GM13976 (cell line): ENCODE measurements at regions not wholly inside any gene's neighbourhood (a gene's known extent, or its start where the extent isn't known, plus 50 kb on each side); places are given as distances from the start of the nearest gene placed in this dataset.

Experiments used
- DNase-seq: peaks from one replicate; pipeline ENCODE4 v3.0.0; 2012; ENCODE audit warnings: low spot score
- in situ Hi-C: fragments of 300-500 bp; cut with MboI; formaldehyde crosslinking; loops from one replicate; pipeline ENCODE4 v1.12.0; 2022; ENCODE audit warnings: low sequenced_read_pairs, mixed read lengths, inconsistent platforms; ENCODE audit not compliant: unreplicated experiment
- TF ChIP-seq, protein P1 (sequence below): IDR thresholded peaks from 2 replicates; pipeline ENCODE4 v1.5.1; 2012; ENCODE audit warnings: borderline replicate concordance, mild to moderate bottlenecking; ENCODE audit not compliant: insufficient read depth; ENCODE audit errors: extremely low read depth, missing control alignments, control extremely low read depth

DNA sequence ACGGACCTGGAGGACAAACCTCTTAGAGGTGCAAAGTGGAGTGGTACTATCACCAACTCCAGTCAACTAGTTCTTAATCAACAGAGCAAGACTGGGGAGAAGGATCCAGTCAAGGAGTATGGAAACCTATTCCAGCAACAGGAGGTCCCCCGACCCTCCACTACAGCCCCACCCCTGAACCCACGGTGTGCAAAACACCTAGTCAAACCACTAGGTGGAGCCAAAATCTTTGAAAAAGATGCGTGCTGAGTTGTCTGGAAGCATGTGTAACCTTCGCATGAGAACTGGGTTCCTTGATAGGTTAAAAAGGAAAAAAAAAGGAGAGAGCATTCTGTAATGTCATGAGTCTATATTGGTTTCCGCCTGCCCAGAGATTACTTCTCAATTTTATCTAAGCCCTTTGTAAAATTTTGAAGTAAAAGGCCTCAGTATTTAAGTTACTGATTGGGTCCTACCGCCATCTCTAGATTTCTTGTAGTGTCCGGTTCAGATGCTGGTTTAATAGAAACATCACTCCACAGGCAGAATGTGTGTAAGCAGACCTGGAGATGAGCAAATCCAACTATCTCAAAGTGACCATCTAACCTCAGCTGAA is 81.9 kb upstream of the HAO2 start:
- TF ChIP-seq, protein P1, sequence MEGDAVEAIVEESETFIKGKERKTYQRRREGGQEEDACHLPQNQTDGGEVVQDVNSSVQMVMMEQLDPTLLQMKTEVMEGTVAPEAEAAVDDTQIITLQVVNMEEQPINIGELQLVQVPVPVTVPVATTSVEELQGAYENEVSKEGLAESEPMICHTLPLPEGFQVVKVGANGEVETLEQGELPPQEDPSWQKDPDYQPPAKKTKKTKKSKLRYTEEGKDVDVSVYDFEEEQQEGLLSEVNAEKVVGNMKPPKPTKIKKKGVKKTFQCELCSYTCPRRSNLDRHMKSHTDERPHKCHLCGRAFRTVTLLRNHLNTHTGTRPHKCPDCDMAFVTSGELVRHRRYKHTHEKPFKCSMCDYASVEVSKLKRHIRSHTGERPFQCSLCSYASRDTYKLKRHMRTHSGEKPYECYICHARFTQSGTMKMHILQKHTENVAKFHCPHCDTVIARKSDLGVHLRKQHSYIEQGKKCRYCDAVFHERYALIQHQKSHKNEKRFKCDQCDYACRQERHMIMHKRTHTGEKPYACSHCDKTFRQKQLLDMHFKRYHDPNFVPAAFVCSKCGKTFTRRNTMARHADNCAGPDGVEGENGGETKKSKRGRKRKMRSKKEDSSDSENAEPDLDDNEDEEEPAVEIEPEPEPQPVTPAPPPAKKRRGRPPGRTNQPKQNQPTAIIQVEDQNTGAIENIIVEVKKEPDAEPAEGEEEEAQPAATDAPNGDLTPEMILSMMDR, result peak; percentile 59
- DNase-seq, result peak; percentile 55
- in situ Hi-C loops, result loop anchor here (5.0 to 25.0 kb wide), 2 partner anchors 81 to 176 kb away; partner anchors contain the start of gene HAO2

DNA sequence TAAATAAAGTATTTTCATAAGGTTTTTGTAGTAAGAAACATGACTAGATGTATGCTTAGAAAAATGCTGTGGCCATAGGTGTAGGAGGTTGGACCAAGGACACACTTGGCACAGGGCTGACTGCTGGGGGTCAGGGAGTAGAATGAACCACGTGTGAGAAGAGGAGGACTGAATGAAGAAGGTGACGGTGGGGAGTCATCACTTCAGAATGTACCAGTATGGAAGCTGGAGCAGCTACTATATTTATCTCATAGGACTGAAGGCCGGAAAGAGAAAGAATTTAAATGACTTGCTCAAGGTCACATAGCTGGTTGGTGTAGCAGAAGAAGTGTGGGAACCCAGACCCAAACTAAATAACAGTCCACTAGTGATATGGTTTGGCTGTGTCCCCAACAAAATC is 79.8 kb upstream of the HAO2 start:
- TF ChIP-seq, protein P1, result no peak
- no peak for DNase-seq
- in situ Hi-C loops, result loop anchor here (5.0 to 25.0 kb wide), 2 partner anchors 79 to 174 kb away; partner anchors contain the start of gene HAO2

DNA sequence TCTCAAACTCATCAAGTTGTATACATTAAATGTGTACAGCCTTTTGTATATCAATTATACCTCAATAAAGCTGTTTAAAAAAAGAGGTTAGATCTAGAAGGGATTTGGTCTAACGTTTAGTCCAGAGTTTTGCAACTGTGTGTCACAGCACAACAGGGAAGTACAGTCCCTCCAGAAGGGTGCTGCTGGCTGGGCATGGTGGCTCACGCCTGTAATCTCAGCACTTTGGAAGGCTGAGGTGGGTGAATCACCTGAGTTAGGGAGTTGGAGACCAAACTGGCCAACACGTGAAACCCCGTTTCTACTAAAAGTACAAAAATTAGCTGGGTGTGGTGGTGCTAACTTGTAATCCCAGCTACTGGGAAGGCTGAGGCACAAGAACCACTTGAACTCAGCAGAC is 78.3 kb upstream of the HAO2 start:
- DNase-seq, result no peak
- in situ Hi-C loops, result loop anchor here (25.0 kb wide), 1 partner anchor 172 kb away; no protein-coding TSS in a partner anchor
- TF ChIP-seq, protein P1, result no peak

DNA sequence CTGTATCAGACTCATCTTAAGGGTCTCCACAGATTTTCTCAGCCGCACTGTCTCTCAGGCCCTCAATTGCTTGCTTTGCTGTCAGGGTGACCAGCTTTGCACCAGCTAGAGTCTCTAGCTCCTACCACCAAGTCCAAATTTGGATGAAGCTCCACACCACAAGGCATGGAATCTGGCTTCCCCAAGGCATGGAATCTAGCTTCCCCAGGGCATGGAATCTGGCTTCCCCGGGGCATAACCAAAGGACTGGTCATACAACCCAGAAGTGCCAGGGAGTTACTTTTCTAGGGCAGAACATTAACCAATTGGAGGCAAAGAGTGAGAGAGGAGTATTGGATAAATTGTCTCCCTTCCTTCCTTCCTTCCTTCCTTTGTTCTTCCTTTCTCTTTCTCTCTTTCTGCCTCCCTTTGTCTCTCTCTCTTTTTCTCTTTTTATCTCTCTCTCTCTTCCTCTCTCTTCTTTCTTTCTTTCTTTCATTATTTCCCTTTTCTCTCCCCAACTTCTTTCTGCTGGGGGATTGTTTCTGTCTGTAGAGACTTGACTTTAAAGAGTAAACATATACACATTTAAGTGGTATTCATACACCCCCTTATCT is 76.9 kb upstream of the HAO2 start:
- TF ChIP-seq, protein P1, result no peak
- in situ Hi-C loops, result loop anchor here (25.0 kb wide), 1 partner anchor 171 kb away; no protein-coding TSS in a partner anchor
- no peak for DNase-seq

DNA sequence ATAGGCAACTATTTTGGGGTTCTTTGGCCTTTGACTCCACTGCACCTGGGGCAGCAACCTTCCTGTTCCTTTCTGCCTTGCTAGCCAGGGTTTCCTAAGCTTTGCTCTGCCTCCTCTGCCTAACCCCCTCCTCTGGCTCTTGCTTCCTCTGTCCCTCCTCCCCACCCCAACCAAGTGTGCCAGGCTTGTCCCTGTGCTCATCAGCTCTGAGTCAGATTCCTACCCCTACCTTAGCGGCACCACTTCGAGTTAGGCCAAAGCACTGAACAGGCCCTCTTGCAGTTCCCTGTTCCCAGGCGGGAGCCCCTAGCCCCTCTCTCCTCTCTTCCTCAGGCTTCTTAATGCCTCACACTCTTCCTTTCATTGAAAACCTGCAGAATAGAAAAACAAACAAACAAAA is 74.8 kb upstream of the HAO2 start:
- in situ Hi-C loops, result loop anchor here (25.0 kb wide), 1 partner anchor 169 kb away; no protein-coding TSS in a partner anchor
- TF ChIP-seq, protein P1, result no peak
- DNase-seq, result no peak

DNA sequence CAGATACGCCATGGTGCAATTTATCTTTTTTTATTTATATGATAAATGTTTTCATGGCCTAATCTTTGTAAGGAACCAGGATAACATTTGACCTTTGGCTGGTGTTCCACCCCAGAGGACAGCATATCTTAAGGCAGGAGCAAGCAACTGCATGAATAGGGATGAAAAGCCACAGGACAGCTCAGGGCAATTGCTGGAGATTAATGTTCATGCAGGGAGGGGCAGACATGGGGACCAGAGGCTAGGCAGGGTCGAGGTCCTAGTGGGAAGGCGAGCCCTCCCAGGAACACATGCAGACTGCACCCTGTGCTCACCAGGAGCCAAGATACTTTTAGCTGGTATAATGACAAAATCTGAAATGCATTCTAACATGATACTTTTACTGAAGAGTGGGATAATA is 74.4 kb upstream of the HAO2 start:
- no peak for DNase-seq
- in situ Hi-C loops, result loop anchor here (25.0 kb wide), 1 partner anchor 168 kb away; no protein-coding TSS in a partner anchor
- TF ChIP-seq, protein P1, result no peak

DNA sequence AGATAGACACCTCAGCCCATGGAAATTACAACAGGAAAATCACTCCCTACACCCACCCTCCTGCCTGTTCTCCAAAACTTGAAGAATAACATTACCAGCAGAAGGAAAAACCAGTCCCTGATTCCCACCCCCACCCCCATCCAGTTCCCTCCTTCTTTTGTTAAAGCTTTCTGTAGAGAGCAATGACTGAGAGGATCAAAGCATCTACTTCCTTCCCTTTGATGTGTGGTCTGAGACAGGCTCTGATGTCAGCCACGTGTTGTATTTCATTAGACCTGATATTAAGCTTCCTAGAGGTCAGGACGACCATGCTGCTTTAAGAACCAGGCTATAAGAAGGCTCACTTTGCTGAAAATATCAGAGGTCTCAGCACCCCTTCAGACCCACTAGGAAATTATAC is 73.9 kb upstream of the HAO2 start:
- TF ChIP-seq, protein P1, result no peak
- in situ Hi-C loops, result loop anchor here (25.0 kb wide), 1 partner anchor 168 kb away; no protein-coding TSS in a partner anchor
- no peak for DNase-seq
